Mucosa of descending colon (tissue), 3 donors: ENCODE measurements at regions not wholly inside any gene's neighbourhood (a gene's known extent, or its start where the extent isn't known, plus 50 kb on each side); places are given as distances from the start of the nearest gene placed in this dataset.

Experiments
- ATAC-seq: fragments of 200-7000 bp; cut with Tn5 transposase; one replicate; pipeline ENCODE4 v1.9.1; 2020; ENCODE audit warnings: mild to moderate bottlenecking, moderate library complexity
- DNase-seq, 3 donors: peaks; one replicate each; pipeline ENCODE4 v3.0.0-alpha.2; 2020
- H3K36me3 ChIP-seq: fragments of 200-600 bp; one replicate; pipeline ENCODE4 v1.8.0; 2021; ENCODE audit warnings: low read depth, mild to moderate bottlenecking
- H3K4me1 ChIP-seq: fragments of 200-600 bp; one replicate; pipeline ENCODE4 v1.8.0; 2021; ENCODE audit warnings: low read depth, mild to moderate bottlenecking
- H3K4me3 ChIP-seq: fragments of 200-600 bp; one replicate; pipeline ENCODE4 v1.8.0; 2021; ENCODE audit warnings: mild to moderate bottlenecking
- H3K9me3 ChIP-seq: fragments of 200-600 bp; one replicate; pipeline ENCODE4 v1.8.0; 2021; ENCODE audit warnings: mild to moderate bottlenecking
- intact Hi-C, 2 donors: fragments of 100-400 bp; cut with DNase I in 1 of 2; cut with micrococcal nuclease in 1 of 2; formaldehyde crosslinking; loops; one replicate each; pipeline versions ENCODE4 v1.11.0 to v1.11.1; 2022; cut with DNase I, micrococcal nuclease
- TF ChIP-seq, protein P1 (sequence below): fragments of 200-600 bp; IDR thresholded peaks from one replicate; pipeline ENCODE4 v1.8.0; 2022; ENCODE audit warnings: antibody characterized with exemption, mild to moderate bottlenecking
- donor health status: DM: no; HTN: no; CAD: no; lungs with moderate emphysema.
- donor health status: DM: no; HTN: no; CAD: no.
- donor health status: DM: no; HTN: yes; CAD: no.

- TF ChIP-seq, protein P1, sequence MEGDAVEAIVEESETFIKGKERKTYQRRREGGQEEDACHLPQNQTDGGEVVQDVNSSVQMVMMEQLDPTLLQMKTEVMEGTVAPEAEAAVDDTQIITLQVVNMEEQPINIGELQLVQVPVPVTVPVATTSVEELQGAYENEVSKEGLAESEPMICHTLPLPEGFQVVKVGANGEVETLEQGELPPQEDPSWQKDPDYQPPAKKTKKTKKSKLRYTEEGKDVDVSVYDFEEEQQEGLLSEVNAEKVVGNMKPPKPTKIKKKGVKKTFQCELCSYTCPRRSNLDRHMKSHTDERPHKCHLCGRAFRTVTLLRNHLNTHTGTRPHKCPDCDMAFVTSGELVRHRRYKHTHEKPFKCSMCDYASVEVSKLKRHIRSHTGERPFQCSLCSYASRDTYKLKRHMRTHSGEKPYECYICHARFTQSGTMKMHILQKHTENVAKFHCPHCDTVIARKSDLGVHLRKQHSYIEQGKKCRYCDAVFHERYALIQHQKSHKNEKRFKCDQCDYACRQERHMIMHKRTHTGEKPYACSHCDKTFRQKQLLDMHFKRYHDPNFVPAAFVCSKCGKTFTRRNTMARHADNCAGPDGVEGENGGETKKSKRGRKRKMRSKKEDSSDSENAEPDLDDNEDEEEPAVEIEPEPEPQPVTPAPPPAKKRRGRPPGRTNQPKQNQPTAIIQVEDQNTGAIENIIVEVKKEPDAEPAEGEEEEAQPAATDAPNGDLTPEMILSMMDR, result no peak
- no peak for DNase-seq
- Histone ChIP-seq H3K9me3 (no peaks in the 10 kb centered on the region), H3K36me3 (no peaks in the 10 kb centered on the region), H3K4me1 (no peaks in the 10 kb centered on the region), H3K4me3 (no peak overlapping the region)
- ATAC-seq, result no peak
- intact Hi-C loops, result no loop called here
Measured at GRCh38 chr10:4254101-4254994, 469.3 kb upstream of the KLF6 start.

DNA sequence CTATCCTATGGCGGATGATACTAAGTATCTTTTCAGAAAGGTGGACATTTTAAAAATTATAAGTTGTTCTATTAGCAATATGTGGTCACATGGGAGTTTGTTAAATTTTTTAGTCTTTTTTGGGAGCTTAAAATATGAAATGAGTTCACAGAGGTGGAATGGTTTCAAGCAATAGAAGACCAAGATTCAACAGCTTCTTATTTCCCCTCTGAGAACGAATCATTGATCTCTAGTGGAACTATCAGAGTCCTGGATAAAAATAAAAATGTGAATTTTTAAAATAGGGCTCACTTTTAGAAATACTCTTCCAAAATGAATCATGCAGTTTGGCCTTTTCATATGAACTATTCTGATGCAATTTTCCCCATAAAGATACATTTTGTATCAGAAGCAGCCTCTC is 467.7 kb upstream of the KLF6 start:
- Histone ChIP-seq H3K9me3 (no peaks in the 10 kb centered on the region), H3K4me1 (no peaks in the 10 kb centered on the region), H3K36me3 (no peaks in the 10 kb centered on the region), H3K4me3 (no peak overlapping the region)
- TF ChIP-seq, protein P1, result no peak
- DNase-seq (no peak), ATAC-seq (no peak)
- intact Hi-C loops, result no loop called here

GRCh38 chr10:4250587-4250887 is 465.5 kb upstream of the KLF6 start:
- intact Hi-C loops, result no loop called here
- no peaks in the 10 kb centered on the region for H3K9me3 ChIP-seq
- DNase-seq (no peak), ATAC-seq (no peak)
- no peaks in the 10 kb centered on the region for H3K36me3 ChIP-seq
- TF ChIP-seq, protein P1, result no peak
- no peaks in the 10 kb centered on the region for H3K4me1 ChIP-seq
- H3K4me3 ChIP-seq, result no peak overlapping the region

GRCh38 chr10:4249841-4250586 is 465.0 kb upstream of the KLF6 start:
- no peak overlapping the region for H3K4me3 ChIP-seq
- H3K9me3 ChIP-seq, result no peaks in the 10 kb centered on the region
- H3K4me1 ChIP-seq, result no peaks in the 10 kb centered on the region
- DNase-seq (no peak), ATAC-seq (no peak)
- intact Hi-C loops, result no loop called here
- TF ChIP-seq, protein P1, result no peak
- H3K36me3 ChIP-seq, result no peaks in the 10 kb centered on the region

DNA sequence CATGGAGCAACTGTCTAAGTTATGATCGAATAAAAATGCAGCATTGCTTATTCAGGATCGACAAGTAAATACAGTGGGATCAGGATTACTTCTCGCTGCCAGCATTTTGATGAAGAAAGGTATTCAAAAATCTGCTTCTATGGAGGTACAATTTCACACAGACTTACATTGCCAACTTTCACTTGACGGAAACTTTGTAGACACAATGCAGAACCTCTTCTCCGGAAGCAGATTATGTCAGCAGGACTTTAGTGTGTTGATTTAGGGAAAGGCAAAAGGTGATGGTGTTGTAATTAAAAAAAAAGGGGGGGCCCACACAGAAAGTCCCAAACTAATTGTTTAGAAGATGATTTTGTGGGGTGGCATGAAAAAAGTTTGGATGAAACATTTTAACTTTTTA is 462.4 kb upstream of the KLF6 start:
- Histone ChIP-seq H3K36me3 (no peaks in the 10 kb centered on the region), H3K4me3 (no peak overlapping the region), H3K4me1 (peaks cover 5% of the 10 kb centered on the region), H3K9me3 (no peaks in the 10 kb centered on the region)
- TF ChIP-seq, protein P1, result no peak
- intact Hi-C loops, result no loop called here
- no peak for DNase-seq
- ATAC-seq, result no peak
